Skeletal muscle cell (primary cell): ENCODE measurements at regions not wholly inside any gene's neighbourhood (a gene's known extent, or its start where the extent isn't known, plus 50 kb on each side); places are given as distances from the start of the nearest gene placed in this dataset.
"Not testable (repeated sequence)": the region's sequence is repeated elsewhere in the genome, so short reads cannot be mapped to it uniquely, and the experiment has no call there.

Experiments used
- DNase-seq: peaks from one replicate; pipeline ENCODE4 v3.0.0-alpha.2; 2010; ENCODE audit warnings: low read depth
- H3K4me3 ChIP-seq: 2 replicates; pipeline ENCODE4 v1.5.1; 2011; ENCODE audit warnings: low read depth, mild to moderate bottlenecking, control low read depth, low read length, moderate library complexity

GRCh38 chr2:111278133-111278532 lies 157.4 kb downstream of the BCL2L11 start:
- DNase-seq, H3K4me3 ChIP-seq: not testable (repeated sequence)

- DNase-seq, H3K4me3 ChIP-seq: not testable (repeated sequence)
These were observed 160.1 kb downstream of the BCL2L11 start for GRCh38 chr2:111280709-111281286.

DNA sequence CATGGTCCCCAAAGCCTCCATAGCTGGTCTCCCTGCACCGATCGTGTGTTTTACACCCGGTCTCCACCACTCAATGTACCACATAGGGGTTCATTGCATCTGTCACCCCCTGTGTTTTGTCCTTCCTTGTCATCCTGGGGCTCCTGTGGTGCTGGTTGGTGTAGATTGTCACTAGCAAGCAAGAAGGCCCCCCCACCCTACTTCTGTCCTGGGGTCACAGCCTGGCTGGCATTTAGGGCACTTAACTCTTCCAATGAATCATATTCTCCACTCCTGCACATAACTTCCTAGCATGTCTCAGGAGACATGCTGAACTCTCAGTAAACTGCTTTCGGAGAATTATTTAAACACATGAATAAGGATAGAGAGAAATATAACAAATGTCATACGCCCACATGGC lies 161.4 kb downstream of the BCL2L11 start:
- H3K4me3 ChIP-seq, result not testable (repeated sequence)

DNA sequence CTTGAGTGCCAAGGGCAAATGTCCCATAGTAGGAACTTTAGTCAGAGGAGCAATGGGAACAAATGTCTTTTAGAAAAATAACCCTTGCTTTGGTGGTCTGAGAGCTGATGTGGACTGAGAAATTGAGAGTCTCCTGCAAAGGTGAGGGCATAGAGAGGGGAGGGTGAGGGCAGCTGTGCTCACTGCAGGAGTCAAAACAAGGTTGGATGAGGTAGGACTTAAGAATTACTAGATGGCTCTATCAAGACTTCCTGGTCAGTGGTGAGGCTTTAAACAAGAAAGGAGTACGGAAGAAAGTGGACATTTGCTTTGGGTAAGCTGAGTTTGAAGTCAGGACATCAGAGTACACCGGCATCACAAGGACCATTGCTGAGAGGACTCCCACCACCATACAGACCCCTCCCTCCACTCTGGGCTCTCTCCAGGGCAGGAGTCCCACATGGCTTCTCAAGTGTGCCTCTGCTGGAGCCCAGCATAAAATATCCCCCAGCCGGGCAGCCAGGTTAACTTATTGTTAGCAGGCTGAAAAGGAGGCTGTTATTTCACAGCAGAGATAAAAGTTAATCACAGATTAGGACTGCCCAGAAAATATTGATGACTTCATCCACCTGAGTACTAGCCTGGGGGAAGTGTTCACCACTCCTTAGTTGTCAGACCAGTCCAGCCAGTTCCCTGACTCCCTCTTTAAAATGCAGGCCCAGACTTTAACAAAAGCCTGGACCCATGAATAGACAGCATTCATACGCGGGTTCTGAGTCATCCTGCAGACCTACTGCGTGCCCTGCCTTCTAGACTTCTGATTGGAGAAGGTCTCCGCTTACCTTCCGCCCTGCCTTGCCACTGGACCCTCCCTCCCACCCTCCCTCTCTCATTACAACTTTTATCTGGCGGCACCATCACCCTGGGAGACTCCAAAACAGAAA lies 167.2 kb downstream of the BCL2L11 start:
- DNase-seq, H3K4me3 ChIP-seq: not testable (repeated sequence)

More for the DNA sequence above, 161.4 kb downstream of the BCL2L11 start:
- not testable (repeated sequence) for DNase-seq

DNA sequence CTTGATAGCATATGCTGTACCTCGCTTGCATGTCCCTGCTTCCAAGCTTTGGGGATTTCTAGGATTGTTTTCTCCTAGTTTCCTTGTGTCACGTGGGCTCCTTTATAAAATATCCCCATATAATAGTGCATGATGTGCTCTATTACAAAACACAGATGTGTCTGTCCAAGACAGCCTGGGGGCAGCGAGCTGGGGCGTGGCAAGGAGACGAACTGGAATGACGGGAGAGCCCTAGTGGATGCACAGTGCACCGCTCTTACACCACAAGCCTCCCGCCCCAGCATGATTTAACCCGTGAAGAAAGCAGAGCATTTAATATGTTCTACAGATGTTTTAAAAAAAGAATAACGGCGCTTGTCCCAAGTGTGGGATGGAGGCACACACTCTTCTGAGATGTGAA lies 169.7 kb downstream of the BCL2L11 start:
- not testable (repeated sequence) for H3K4me3 ChIP-seq, DNase-seq

GRCh38 chr2:111291566-111291965 lies 170.9 kb downstream of the BCL2L11 start:
- DNase-seq, H3K4me3 ChIP-seq: not testable (repeated sequence)

- DNase-seq, result not testable (repeated sequence)
These were observed 171.7 kb downstream of the BCL2L11 start for GRCh38 chr2:111292232-111292968.

GRCh38 chr2:111294699-111295098 lies 174.0 kb downstream of the BCL2L11 start:
- not testable (repeated sequence) for DNase-seq

More at GRCh38 chr2:111292232-111292968, 171.7 kb downstream of the BCL2L11 start:
- not testable (repeated sequence) for H3K4me3 ChIP-seq

DNA sequence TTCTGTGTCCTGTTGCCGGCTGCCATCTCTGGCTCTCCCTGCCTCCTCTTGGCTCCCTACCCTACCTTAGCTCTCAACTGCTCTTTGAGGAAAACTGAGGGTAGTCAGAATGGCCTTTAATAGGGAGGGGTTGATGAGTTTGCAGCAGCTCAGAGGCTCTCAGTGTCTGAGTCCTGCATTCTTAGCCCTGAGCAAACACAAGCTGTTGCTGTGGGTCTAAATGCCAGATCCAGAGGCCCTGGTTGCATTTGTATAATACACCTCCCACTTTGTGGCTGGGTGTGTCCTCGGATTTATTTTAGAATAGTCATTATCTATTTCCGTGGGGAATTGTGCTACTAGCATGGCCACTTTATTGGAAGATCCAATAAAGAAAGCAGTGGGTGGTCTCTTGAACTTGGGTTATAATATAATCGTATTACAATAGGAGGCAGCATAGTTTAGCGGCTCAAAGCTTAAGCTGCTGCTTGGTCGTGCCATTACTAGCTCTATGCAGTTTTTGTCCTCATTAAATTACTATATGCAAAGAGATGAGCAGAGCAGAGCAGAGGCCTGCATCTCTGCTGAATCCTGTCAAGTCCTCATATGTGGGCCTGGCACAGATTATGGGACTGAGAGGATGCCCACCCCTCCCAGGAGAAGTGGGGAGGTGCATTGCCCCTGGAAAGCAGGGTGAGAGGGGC lies 175.5 kb downstream of the BCL2L11 start:
- DNase-seq, H3K4me3 ChIP-seq: not testable (repeated sequence)

More at GRCh38 chr2:111294699-111295098, 174.0 kb downstream of the BCL2L11 start:
- not testable (repeated sequence) for H3K4me3 ChIP-seq

DNA sequence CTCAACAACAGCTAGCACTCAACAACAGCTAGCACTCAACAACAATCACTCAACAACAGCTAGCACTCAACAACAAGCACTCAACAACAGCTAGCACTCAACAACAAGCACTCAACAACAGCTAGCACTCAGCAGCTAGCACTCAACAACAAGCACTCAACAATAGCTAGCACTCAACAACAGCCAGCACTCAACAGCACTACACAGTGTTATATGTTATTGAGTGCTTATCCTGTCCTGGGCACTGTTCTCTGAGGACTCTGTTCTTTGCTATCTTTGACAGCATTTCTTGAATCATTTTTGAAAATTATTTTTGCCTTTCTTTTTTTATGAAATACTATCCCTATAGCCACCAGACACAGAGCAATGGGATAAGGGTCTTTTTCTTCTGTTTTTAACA lies 176.4 kb downstream of the BCL2L11 start:
- DNase-seq, result not testable (repeated sequence)

DNA sequence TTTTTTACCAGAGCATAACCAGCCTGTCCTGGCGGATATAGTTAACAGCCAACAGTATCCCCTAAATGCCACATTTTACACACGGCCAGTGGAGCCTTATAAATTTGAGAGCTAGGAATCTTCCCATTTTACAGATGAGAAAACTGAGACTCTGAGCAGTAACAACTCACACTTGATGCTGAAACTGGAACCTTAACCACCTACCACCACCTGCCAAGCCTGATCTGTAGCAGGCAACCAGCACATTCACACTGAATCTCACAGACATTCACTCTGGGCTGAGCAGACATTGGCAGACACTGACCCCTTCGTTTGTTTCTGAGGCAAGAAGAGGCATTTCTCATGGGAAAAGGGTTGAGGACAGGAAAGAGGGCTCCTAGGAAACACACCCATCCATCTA lies 178.2 kb downstream of the BCL2L11 start:
- H3K4me3 ChIP-seq, DNase-seq: not testable (repeated sequence)

More for the DNA sequence above, 176.4 kb downstream of the BCL2L11 start:
- H3K4me3 ChIP-seq, result not testable (repeated sequence)

- DNase-seq, result not testable (repeated sequence)
These were observed 178.9 kb downstream of the BCL2L11 start for GRCh38 chr2:111299635-111300034.

DNA sequence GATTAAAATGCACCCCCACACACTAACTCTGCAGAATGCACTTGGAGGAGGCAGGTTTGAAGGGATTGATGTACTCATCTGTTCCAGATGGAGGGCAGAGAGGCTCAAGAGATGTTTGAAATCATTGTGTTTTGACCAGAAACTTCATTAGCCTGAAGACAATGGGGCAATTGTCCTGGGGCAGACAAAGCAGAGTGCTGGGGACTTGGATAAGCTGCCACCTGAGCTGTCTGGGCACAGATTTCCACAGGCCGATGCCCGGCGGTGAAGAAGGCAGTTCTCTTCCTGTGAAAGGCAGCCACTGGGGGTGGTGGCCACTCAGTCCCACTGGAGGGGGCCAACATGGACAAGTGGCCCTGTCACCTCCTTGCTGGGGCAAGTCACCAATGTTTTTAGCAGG lies 181.0 kb downstream of the BCL2L11 start:
- not testable (repeated sequence) for DNase-seq, H3K4me3 ChIP-seq

More at GRCh38 chr2:111299635-111300034, 178.9 kb downstream of the BCL2L11 start:
- not testable (repeated sequence) for H3K4me3 ChIP-seq

DNA sequence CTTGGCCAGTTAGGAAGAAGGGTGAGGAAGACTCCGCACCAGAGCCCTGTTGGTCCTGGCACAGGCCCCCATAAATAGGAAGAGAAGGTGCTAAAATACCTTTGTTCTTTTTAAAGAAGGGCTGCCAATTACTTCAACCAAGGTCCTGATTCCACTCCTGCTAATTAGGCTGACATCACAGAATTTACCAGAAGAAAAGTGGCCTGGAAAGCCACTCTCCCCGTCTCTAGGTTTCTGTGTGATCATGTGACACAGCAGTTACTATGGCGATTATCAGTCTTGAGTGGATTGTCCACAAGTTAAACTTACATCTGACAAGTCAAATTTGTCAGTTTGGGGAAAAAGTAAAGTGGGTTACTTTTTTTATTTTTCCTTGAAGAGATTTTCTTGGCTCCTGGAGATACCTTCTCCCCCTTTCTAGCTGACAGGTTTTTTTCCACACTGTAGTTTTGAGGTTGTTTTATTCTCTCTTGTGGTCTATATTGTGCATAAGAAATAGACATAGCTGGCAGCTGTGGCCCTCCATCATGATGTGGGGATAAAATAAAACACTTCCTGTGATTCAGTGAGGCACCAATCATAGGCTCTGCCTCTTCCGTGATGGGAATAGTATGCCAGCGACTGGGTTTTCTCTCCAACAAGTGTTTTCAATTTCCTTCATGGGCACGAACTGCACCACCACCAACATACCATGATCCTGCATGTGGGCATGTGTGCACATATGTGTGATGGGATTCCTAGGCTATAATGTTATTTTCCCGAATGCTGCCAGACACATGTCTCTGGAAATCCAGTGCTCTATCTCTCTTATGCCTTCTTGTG lies 181.9 kb downstream of the BCL2L11 start:
- not testable (repeated sequence) for DNase-seq, H3K4me3 ChIP-seq

DNA sequence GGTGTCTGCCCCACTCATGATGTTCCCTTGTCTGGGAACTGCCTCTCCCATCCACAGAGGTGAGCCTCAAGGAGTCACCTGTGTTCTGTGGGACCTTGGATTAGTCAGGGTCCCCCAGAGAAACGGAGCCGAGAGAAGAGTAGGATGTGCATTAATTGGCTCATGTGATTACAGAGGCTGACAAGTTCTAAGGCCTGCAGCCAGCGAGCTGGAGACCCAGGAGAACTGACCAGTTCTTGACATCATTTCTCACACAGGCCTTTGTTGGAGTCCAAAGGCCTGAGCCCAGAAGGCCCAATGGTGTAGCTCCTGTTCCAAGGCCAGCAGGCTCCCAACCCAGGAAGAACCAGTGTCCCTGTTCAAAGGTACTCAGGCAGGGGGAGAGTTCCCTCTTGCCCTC lies 186.6 kb downstream of the BCL2L11 start:
- not testable (repeated sequence) for DNase-seq, H3K4me3 ChIP-seq

DNA sequence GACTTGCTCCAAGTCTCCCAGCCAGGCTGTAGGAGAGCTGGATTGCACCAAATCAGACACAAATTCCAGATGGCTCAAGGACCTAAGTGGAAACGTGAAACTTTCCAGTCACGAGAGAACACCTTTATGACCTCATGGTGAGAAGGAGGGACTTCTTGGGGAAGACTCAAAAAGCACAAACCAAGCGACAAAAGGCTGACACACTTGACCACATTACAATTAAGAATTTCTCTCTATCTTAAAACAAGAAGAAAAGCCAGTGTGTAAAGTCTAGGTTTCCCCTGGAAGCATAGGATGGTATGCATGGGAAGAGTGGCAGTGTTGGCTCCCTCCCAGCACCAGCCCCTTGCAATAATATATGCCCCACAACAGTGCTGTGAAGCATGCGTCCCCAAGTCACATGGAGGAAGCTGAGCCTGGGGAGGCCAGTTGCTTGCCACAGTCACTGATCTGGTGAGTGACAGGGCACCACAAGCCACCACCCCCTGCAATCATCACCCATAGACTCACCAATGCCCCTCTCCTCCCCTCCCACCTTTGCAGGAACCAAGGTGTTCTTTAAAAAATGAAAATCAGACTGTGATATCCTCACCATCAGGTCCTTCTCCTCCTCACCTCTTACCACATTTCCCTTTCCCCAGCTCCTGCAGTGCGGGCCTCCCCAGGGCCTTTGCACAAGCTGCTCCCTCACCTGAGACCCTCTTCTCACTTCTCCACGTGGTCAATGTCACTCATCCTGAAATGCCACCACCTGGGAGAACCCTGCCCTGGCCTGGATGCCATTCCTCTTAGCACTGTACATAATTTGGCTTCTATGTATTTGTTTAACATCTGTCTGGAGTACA lies 188.7 kb downstream of the BCL2L11 start:
- DNase-seq, result not testable (repeated sequence)

DNA sequence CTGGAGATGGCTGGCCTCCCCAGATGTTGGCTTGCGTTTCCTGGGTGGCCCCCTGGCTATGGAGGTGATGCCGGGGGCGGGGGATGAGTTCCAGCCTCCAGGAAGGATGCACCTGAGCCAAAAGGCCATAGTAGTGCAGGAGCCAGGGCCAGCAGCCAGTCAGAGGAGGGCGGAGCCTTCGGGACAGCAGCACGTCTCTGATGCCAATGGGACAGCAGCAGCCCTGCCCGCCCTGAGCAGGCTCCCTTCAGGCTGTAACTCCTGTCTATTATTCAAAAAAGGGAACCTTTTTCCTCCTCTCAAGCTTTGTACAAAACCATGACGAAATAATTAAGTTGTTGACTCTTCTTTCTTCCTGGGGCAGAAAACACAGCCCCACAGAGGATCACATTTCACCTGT lies 189.7 kb downstream of the BCL2L11 start:
- DNase-seq, H3K4me3 ChIP-seq: not testable (repeated sequence)

More for the DNA sequence above, 188.7 kb downstream of the BCL2L11 start:
- H3K4me3 ChIP-seq, result not testable (repeated sequence)
